NB4 (cell line): ENCODE measurements at regions not wholly inside any gene's neighbourhood (a gene's known extent, or its start where the extent isn't known, plus 50 kb on each side); places are given as distances from the start of the nearest gene placed in this dataset.

Experiments
- CTCF ChIP-seq: IDR thresholded peaks from one replicate; pipeline ENCODE4 v1.5.1; 2012; ENCODE audit warnings: low read depth, low read length
- POLR2A ChIP-seq: IDR thresholded peaks from 2 replicates; pipeline ENCODE4 v1.6.1; 2011; ENCODE audit warnings: mild to moderate bottlenecking; ENCODE audit not compliant: insufficient read length; ENCODE audit errors: extremely low read depth

- TF ChIP-seq CTCF = no peak
- no peak for TF ChIP-seq POLR2A
Measured at GRCh38 chr15:97708252-97708651, 252.3 kb upstream of the ARRDC4 start.
